Gastrocnemius medialis (tissue), 4 donors: ENCODE measurements at regions not wholly inside any gene's neighbourhood (a gene's known extent, or its start where the extent isn't known, plus 50 kb on each side); places are given as distances from the start of the nearest gene placed in this dataset.

Experiments used
- CTCF ChIP-seq, 5 experiments: fragments of 450-650 bp in 3 of 5; fragments of 200-600 bp in 2 of 5; sonication (generic) in 2 of 5; IDR thresholded peaks in 4 of 5; conservative IDR thresholded peaks in 1 of 5; 1 replicate in 4 of 5; 2 replicates in 1 of 5; pipeline ENCODE4 v1.5.1; 2016 to 2019; ENCODE audit warnings: antibody characterized with exemption in 5 of 5, mild to moderate bottlenecking in 3 of 5, moderate library complexity in 3 of 5
- POLR2A ChIP-seq, 2 donors: fragments of 450-650 bp; IDR thresholded peaks; one replicate each; pipeline ENCODE4 v1.6.1; 2017; ENCODE audit warnings: antibody characterized with exemption in 2 of 2, mild to moderate bottlenecking in 2 of 2, moderate library complexity in 2 of 2

- TF ChIP-seq CTCF (IDR thresholded peaks at IDR 0.05 in 4 of 5, conservative IDR thresholded peaks at IDR 0.05 in 1 of 5) (no peak), POLR2A (IDR thresholded peaks at IDR 0.05) (no peak)
Observed at GRCh38 chr10:70960316-70960715, 72.0 kb upstream of the PCBD1 start.
